GM23248 (cell line): ENCODE measurements at regions not wholly inside any gene's neighbourhood (a gene's known extent, or its start where the extent isn't known, plus 50 kb on each side); places are given as distances from the start of the nearest gene placed in this dataset.

ENCODE experiments used
- EZH2 ChIP-seq: fragments of 200-600 bp; sonication (generic); IDR thresholded peaks from 2 replicates; pipeline ENCODE4 v1.6.1; 2018; ENCODE audit warnings: antibody characterized with exemption, mild to moderate bottlenecking; ENCODE audit not compliant: insufficient read depth, poor library complexity, severe bottlenecking
- EZH2phosphoT487 ChIP-seq: fragments of 200-600 bp; sonication (generic); IDR thresholded peaks from 2 replicates; pipeline ENCODE4 v1.6.1; 2018; ENCODE audit warnings: antibody characterized with exemption, moderate library complexity, mild to moderate bottlenecking, low read depth; ENCODE audit not compliant: insufficient read depth

GRCh38 chr2:145909175-145909755 is 1389.3 kb upstream of the ZEB2 start:
- TF ChIP-seq EZH2 (no peak), EZH2phosphoT487 (no peak)
